ENCODE measurements at regions not wholly inside any gene's neighbourhood (a gene's known extent, or its start where the extent isn't known, plus 50 kb on each side); places are given as distances from the start of the nearest gene placed in this dataset.

DNA sequence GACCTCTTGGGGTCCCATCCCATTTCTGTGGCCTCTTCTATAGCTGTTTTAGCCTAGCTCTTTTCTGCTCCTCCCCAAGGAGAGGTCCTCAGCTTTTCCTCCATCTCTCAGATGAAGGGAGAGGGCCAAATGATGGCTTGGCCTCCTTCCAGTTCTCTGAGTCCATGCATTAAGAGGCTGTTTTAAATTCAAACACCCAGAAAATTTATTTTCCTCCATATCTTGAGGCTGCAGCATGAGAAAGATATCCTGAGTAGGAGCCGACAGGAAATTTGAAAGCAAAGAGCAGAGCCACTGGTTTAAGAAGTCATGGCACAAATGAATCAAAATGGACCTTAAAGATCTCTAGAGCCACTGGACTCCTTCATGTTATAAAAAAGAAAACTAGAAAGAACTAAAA lies 558.8 kb downstream of the MID1IP1 start:
- no peak overlapping the region for H3K4me3 Mint-ChIP-seq
- H3K4me1 Mint-ChIP-seq = no peaks in the 10 kb centered on the region
- no peak overlapping the region for H3K27ac Mint-ChIP-seq
- H3K9me3 Mint-ChIP-seq = peaks cover 0 to 6% (median 0%) of the 10 kb centered on the region in 6 donors
- DNase-seq = no peak
- peaks cover 1 to 22% (median 7%) of the 10 kb centered on the region in 3 donors for H3K27me3 Mint-ChIP-seq (ENCODE audit: low read depth in 3 of 3)
- H3K36me3 Mint-ChIP-seq = peaks cover 0 to under 1% (median 0%) of the 10 kb centered on the region in 3 donors

DNA sequence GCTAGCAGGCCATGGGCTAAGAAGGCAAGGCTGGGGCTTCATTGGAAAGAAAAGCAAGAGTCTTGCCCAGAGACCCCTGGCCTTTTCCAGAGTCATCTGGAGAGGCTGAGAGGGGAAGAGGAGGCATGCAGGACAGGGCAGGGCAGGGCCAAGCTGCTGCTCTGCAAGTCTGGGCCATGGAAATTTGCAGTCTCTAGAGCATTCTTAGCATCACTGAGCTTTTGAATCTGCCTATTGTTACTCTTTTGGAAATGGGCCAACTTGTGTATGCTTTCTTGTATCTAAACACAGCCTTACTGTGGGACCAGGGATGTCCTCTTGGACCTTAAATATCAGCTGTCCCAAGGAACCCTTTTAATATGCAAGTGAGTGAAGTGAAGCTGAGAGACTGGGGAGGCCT lies 560.5 kb downstream of the MID1IP1 start:
- Mint-ChIP-seq H3K4me3 (no peak overlapping the region), H3K4me1 (no peaks in the 10 kb centered on the region), H3K9me3 (peaks cover 0 to 2% (median 0%) of the 10 kb centered on the region in 6 donors), H3K27ac (no peak overlapping the region), H3K27me3 (ENCODE audit: low read depth in 3 of 3) (peaks cover 1 to 22% (median 7%) of the 10 kb centered on the region in 3 donors), H3K36me3 (peaks cover 0 to 3% (median 0%) of the 10 kb centered on the region in 3 donors)
- DNase-seq = no peak

- no peak overlapping the region for H3K4me3 Mint-ChIP-seq
- H3K36me3 Mint-ChIP-seq = peaks cover 0 to 3% (median 0%) of the 10 kb centered on the region in 3 donors
- H3K4me1 Mint-ChIP-seq = no peaks in the 10 kb centered on the region
- H3K27me3 Mint-ChIP-seq (ENCODE audit: low read depth in 3 of 3) = peaks cover 6 to 23% (median 7%) of the 10 kb centered on the region in 3 donors
- H3K9me3 Mint-ChIP-seq = no peaks in the 10 kb centered on the region
- H3K27ac Mint-ChIP-seq = no peak overlapping the region
- no peak for DNase-seq
These were observed 566.2 kb downstream of the MID1IP1 start for GRCh38 chrX:39367416-39367815.

- DNase-seq = no peak
- Mint-ChIP-seq H3K4me1 (no peaks in the 10 kb centered on the region), H3K9me3 (no peaks in the 10 kb centered on the region), H3K27ac (no peak overlapping the region), H3K4me3 (no peak overlapping the region), H3K27me3 (ENCODE audit: low read depth in 3 of 3) (peaks cover 4 to 8% (median 5%) of the 10 kb centered on the region in 3 donors), H3K36me3 (no peaks in the 10 kb centered on the region)
These were observed 570.9 kb downstream of the MID1IP1 start for GRCh38 chrX:39372115-39372514.

DNA sequence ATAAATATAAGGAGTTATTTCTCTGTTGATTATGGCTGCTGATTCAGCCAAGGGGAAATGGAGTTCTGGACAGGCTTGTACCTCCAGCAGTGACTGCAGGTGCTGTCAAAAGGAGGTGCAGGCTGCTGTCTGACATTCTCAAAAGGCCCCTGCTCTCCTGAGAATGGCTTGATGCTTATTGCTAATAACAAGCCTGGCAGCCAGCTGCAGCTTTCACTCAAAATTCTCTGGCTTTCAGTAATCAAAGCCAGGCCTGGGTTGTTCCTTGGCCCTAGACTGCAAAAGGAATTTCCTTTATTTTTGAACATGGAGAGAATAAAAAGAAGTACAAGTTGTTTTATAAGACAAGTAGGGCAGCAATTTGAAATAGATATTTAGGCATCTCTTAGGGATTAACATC lies 575.9 kb downstream of the MID1IP1 start:
- H3K4me3 Mint-ChIP-seq = no peak overlapping the region
- peaks cover 0 to 9% (median 2%) of the 10 kb centered on the region in 3 donors for H3K27me3 Mint-ChIP-seq (ENCODE audit: low read depth in 3 of 3)
- DNase-seq = no peak
- H3K9me3 Mint-ChIP-seq = no peaks in the 10 kb centered on the region
- no peaks in the 10 kb centered on the region for H3K4me1 Mint-ChIP-seq
- H3K36me3 Mint-ChIP-seq = no peaks in the 10 kb centered on the region
- no peak overlapping the region for H3K27ac Mint-ChIP-seq

- Mint-ChIP-seq H3K36me3 (no peaks in the 10 kb centered on the region), H3K4me3 (no peak overlapping the region), H3K27me3 (ENCODE audit: low read depth in 3 of 3) (peaks cover 0 to 11% (median 0%) of the 10 kb centered on the region in 3 donors), H3K9me3 (no peaks in the 10 kb centered on the region), H3K4me1 (no peaks in the 10 kb centered on the region), H3K27ac (no peak overlapping the region)
- no peak for DNase-seq
These were observed 576.5 kb downstream of the MID1IP1 start for GRCh38 chrX:39377773-39378172.

- Mint-ChIP-seq H3K27ac (no peak overlapping the region), H3K4me3 (no peak overlapping the region), H3K27me3 (ENCODE audit: low read depth in 3 of 3) (peaks cover 0 to 9% (median 1%) of the 10 kb centered on the region in 3 donors), H3K4me1 (no peaks in the 10 kb centered on the region), H3K36me3 (no peaks in the 10 kb centered on the region), H3K9me3 (no peaks in the 10 kb centered on the region)
- DNase-seq = no peak
These were observed 580.2 kb downstream of the MID1IP1 start for GRCh38 chrX:39381422-39381821.

GRCh38 chrX:39384996-39385395 lies 583.7 kb downstream of the MID1IP1 start:
- Mint-ChIP-seq H3K27ac (no peak overlapping the region), H3K4me1 (no peaks in the 10 kb centered on the region), H3K9me3 (no peaks in the 10 kb centered on the region), H3K4me3 (no peak overlapping the region), H3K36me3 (no peaks in the 10 kb centered on the region), H3K27me3 (ENCODE audit: low read depth in 3 of 3) (peaks cover 0 to 15% (median 1%) of the 10 kb centered on the region in 3 donors)
- DNase-seq = no peak

DNA sequence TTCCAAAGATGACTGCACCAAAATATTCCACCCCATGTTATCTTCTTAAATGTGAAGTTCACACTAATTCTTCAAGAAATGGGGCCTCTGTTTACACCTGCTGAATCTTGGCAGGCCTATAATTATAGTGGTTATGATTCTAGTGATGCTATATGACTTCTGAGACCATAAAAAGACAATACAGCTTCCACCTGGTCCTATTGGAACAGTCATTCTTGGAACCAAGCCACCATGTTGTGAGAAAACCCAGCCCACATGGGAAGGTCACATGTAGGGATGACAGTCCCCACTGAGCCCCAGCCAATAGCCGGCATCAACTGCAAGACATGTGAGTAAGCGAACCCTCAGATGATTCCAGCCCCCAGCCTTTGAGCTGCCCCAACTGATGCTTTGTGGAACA lies 587.5 kb downstream of the MID1IP1 start:
- H3K27me3 Mint-ChIP-seq (ENCODE audit: low read depth in 3 of 3) = peaks cover 0 to 9% (median 1%) of the 10 kb centered on the region in 3 donors
- H3K4me3 Mint-ChIP-seq = no peak overlapping the region
- H3K27ac Mint-ChIP-seq = no peak overlapping the region

GRCh38 chrX:39396358-39396995 lies 595.2 kb downstream of the MID1IP1 start:
- no peaks in the 10 kb centered on the region for H3K36me3 Mint-ChIP-seq
- no peak overlapping the region for H3K4me3 Mint-ChIP-seq
- no peaks in the 10 kb centered on the region for H3K9me3 Mint-ChIP-seq
- DNase-seq = no peak
- no peak overlapping the region for H3K27ac Mint-ChIP-seq
- peaks cover 0 to 8% (median 6%) of the 10 kb centered on the region in 3 donors for H3K27me3 Mint-ChIP-seq (ENCODE audit: low read depth in 3 of 3)
- H3K4me1 Mint-ChIP-seq = no peaks in the 10 kb centered on the region

More for the DNA sequence above, 587.5 kb downstream of the MID1IP1 start:
- no peak for DNase-seq
- Mint-ChIP-seq H3K4me1 (no peaks in the 10 kb centered on the region), H3K36me3 (no peaks in the 10 kb centered on the region), H3K9me3 (no peaks in the 10 kb centered on the region)

DNA sequence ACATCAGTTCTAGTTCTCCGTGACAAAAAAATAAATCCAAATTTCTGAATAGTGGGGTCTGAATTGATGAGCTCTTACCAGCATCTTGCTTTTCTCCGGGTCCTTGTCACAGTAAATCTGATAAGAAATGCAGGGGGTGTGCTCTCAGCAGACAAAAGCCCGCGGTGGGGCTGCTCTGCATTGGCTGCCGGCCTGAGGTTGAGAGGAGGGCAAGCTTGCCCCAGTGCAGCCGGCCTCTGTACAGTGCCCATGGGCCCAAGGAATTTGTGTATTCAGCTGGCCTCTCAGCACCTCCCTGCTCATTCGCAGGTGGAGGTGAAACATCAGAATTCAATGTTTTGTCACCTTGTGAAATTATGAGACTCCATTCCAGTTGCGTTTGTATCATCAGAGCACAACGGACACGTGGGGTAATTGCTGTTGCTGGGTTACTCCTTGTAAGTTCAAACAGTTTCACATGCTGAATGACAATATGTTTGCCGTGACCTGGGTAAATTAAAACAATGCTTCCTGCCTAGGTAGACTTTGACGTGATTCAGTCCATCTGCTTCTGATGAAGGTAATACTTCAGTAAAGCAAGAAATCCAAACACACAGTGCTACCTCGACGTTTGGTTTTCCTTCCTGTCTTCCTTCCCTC lies 596.4 kb downstream of the MID1IP1 start:
- Mint-ChIP-seq H3K27me3 (ENCODE audit: low read depth in 3 of 3) (peaks cover 0 to 8% (median 6%) of the 10 kb centered on the region in 3 donors), H3K9me3 (no peaks in the 10 kb centered on the region), H3K4me1 (no peaks in the 10 kb centered on the region), H3K36me3 (no peaks in the 10 kb centered on the region), H3K4me3 (no peak overlapping the region), H3K27ac (no peak overlapping the region)
- no peak for DNase-seq

DNA sequence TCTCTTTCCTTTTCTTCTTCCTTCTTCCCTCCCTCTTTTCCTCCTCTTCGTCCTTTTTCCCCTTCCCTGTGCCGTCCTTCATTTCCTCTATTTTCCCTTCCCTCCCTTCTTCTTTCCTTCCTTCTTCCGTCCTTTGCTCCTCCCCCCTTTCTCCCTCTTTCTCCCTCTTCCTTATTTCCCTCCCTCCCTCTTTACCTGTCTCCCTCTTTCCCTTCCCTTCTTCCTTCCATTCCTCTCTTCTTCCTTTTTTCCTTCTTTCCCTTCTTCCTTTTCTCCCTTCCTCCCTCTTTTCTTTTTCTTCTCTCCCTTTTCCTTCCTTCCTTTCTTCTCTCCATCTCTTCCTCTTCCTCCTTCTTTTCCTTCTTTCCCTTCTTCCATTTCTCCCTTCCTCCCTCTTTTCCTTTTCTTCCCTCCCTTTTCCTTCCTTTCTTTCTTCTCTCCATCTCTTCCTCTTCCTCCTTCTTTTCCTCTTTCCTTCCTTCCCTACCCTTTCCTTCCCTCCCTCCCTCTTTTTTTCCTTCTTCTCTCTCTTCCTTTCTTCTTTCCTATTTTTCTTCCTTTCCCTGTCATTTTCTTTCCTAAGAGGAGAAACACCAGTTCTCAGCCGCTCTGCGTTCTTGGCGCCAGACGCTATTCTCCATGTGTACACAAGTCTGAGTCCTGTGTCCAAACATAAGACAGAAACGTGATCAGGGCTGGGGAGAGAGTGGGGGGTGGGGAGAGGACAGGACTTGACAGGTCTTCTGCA lies 597.1 kb downstream of the MID1IP1 start:
- Mint-ChIP-seq H3K9me3 (no peaks in the 10 kb centered on the region), H3K4me3 (no peak overlapping the region), H3K27me3 (ENCODE audit: low read depth in 3 of 3) (peaks cover 2 to 8% (median 6%) of the 10 kb centered on the region in 3 donors), H3K27ac (no peak overlapping the region), H3K4me1 (no peaks in the 10 kb centered on the region), H3K36me3 (no peaks in the 10 kb centered on the region)
- DNase-seq = no peak

- H3K9me3 Mint-ChIP-seq = no peaks in the 10 kb centered on the region
- H3K36me3 Mint-ChIP-seq = no peaks in the 10 kb centered on the region
- H3K27ac Mint-ChIP-seq = no peak overlapping the region
- H3K27me3 Mint-ChIP-seq (ENCODE audit: low read depth in 3 of 3) = peaks cover 2 to 8% (median 6%) of the 10 kb centered on the region in 3 donors
- H3K4me1 Mint-ChIP-seq = no peaks in the 10 kb centered on the region
- no peak for DNase-seq
- no peak overlapping the region for H3K4me3 Mint-ChIP-seq
These were observed 597.7 kb downstream of the MID1IP1 start for GRCh38 chrX:39398963-39399261.

GRCh38 chrX:39399387-39399786 lies 598.1 kb downstream of the MID1IP1 start:
- no peak for DNase-seq
- peaks cover 2 to 8% (median 6%) of the 10 kb centered on the region in 3 donors for H3K27me3 Mint-ChIP-seq (ENCODE audit: low read depth in 3 of 3)
- H3K27ac Mint-ChIP-seq = no peak overlapping the region
- H3K36me3 Mint-ChIP-seq = no peaks in the 10 kb centered on the region
- no peak overlapping the region for H3K4me3 Mint-ChIP-seq
- H3K9me3 Mint-ChIP-seq = no peaks in the 10 kb centered on the region
- H3K4me1 Mint-ChIP-seq = no peaks in the 10 kb centered on the region

Data from immature natural killer cell (primary cell).